ENCODE measurements at regions not wholly inside any gene's neighbourhood (a gene's known extent, or its start where the extent isn't known, plus 50 kb on each side); places are given as distances from the start of the nearest gene placed in this dataset.
A peak's percentile ranks its signal among the peaks of the same experiment; 100 is the strongest.
"Not testable (repeated sequence)": the region's sequence is repeated elsewhere in the genome, so short reads cannot be mapped to it uniquely, and the experiment has no call there.

DNA sequence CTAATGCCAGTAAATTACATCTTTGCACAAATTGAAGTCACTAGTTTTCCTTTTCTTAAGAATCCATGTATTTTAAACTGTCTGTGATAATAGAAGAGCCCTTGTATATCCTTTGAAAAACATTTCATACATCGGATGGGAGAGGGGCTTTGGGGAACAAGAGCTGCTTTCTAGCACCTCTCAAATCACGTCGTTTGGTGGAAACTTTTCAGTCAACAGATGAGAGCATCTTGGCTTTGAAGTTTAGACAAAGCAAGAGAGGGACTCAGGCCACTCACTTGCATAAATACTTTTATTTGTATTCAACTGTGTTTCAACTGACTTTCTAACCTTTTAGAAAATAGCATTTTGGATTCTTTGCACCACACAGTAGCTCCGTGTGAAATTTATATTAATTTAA is 502.3 kb upstream of the IMPG1 start:
- WGBS (ENCODE audit: extremely low coverage, insufficient coverage, low lambda C conversion rate): no CpG with 5 or more reads among the region's 4 CpGs
- H3K36me3 ChIP-seq (ENCODE audit: control insufficient read depth, insufficient read depth, low read length): no peaks in the 10 kb centered on the region

DNA sequence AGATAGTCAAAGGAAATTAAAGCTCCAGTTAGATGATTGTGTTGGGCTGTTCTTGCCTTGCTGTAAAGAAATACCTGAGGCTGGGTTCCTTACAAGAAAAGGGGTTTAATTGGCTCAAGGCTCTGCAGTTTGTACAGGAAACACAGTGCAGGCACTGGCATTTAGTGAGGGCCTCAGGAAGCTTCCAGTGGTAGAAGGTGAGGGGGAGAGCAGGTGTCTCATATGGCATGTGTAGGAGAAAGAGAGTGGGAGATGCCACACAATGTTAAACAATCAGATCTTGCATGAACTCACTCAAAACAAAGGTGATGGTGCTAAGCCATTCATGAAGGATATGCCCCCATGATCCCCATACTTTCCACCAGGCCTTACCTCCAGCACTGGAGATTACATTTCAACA is 493.5 kb upstream of the IMPG1 start:
- no peak overlapping the region for H3K56ac ChIP-seq (ENCODE audit: low read length)
- H3K4me1 ChIP-seq (ENCODE audit: control insufficient read depth, low read depth, low read length): no peaks in the 10 kb centered on the region
- H3K36me3 ChIP-seq (ENCODE audit: control insufficient read depth, insufficient read depth, low read length): no peaks in the 10 kb centered on the region
- H4K8ac ChIP-seq (ENCODE audit: low read depth, low read length): no peak overlapping the region
- H3K79me1 ChIP-seq (ENCODE audit: low read length): peaks cover 6% of the 10 kb centered on the region
- H2BK5ac ChIP-seq (ENCODE audit: low read length): no peak overlapping the region
- H3K79me2 ChIP-seq (ENCODE audit: control insufficient read depth, insufficient read depth, low read length): peaks cover 21% of the 10 kb centered on the region
- H3K27ac ChIP-seq (ENCODE audit: low read depth, low read length): no peak overlapping the region
- no peak overlapping the region for H3K4me3 ChIP-seq (ENCODE audit: low read length)
- no peak overlapping the region for H3K9ac ChIP-seq (ENCODE audit: low read length)
- no peak overlapping the region for H2AK5ac ChIP-seq (ENCODE audit: low read length)
- no peak overlapping the region for H3K4ac ChIP-seq (ENCODE audit: low read depth, low read length)
- H4K5ac ChIP-seq (ENCODE audit: low read length): no peak overlapping the region
- H2BK15ac ChIP-seq (replicated peaks; ENCODE audit: low read depth): no peak overlapping the region
- no peak overlapping the region for H3K18ac ChIP-seq (ENCODE audit: low read length)
- no peak overlapping the region for H2BK120ac ChIP-seq (ENCODE audit: low read depth, low read length)
- no peak overlapping the region for H3K23ac ChIP-seq (ENCODE audit: low read length)
- H3K4me2 ChIP-seq (ENCODE audit: low read length): no peak overlapping the region
- no peak for DNase-seq
- no peaks in the 10 kb centered on the region for H3K27me3 ChIP-seq (ENCODE audit: insufficient read depth, low read length, poor library complexity)

More for the DNA sequence above, 502.3 kb upstream of the IMPG1 start:
- H4K8ac ChIP-seq (ENCODE audit: low read depth, low read length): no peak overlapping the region
- H3K9ac ChIP-seq (ENCODE audit: low read length): no peak overlapping the region
- no peak overlapping the region for H4K5ac ChIP-seq (ENCODE audit: low read length)
- no peak overlapping the region for H3K27ac ChIP-seq (ENCODE audit: low read depth, low read length)
- no peak overlapping the region for H3K4ac ChIP-seq (ENCODE audit: low read depth, low read length)
- no peak overlapping the region for H2AK5ac ChIP-seq (ENCODE audit: low read length)
- H3K4me3 ChIP-seq (ENCODE audit: low read length): no peak overlapping the region
- no peak overlapping the region for H3K18ac ChIP-seq (ENCODE audit: low read length)
- peaks cover 5% of the 10 kb centered on the region for H3K79me2 ChIP-seq (ENCODE audit: control insufficient read depth, insufficient read depth, low read length)
- no peak overlapping the region for H2BK5ac ChIP-seq (ENCODE audit: low read length)
- H3K56ac ChIP-seq (ENCODE audit: low read length): no peak overlapping the region
- no peaks in the 10 kb centered on the region for H3K4me1 ChIP-seq (ENCODE audit: control insufficient read depth, low read depth, low read length)
- H2BK120ac ChIP-seq (ENCODE audit: low read depth, low read length): no peak overlapping the region
- no peak overlapping the region for H3K23ac ChIP-seq (ENCODE audit: low read length)
- DNase-seq: peak; percentile 65
- no peaks in the 10 kb centered on the region for H3K79me1 ChIP-seq (ENCODE audit: low read length)
- H2BK15ac ChIP-seq (replicated peaks; ENCODE audit: low read depth): no peak overlapping the region
- no peak overlapping the region for H3K4me2 ChIP-seq (ENCODE audit: low read length)
- H3K27me3 ChIP-seq (ENCODE audit: insufficient read depth, low read length, poor library complexity): no peaks in the 10 kb centered on the region

DNA sequence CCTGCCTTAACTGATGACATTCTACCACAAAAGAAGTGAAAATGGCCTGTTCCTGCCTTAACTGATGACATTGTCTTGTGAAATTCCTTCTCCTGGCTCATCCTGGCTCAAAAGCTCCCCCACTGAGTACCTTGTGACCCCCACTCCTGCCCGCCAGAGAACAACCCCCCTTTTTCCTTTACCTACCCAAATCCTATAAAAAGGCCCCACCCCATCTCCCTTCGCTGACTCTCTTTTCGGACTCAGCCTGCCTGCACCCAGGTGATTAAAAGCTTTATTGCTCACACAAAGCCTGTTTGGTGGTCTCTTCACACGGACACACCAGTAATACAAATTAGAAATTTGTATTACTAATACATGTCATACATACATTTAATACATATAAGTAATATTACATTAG is 489.9 kb upstream of the IMPG1 start:
- H3K4ac ChIP-seq (ENCODE audit: low read depth, low read length); H3K79me1 ChIP-seq (ENCODE audit: low read length); H4K8ac ChIP-seq (ENCODE audit: low read depth, low read length); H2BK15ac ChIP-seq (replicated peaks; ENCODE audit: low read depth); H3K18ac ChIP-seq (ENCODE audit: low read length); H2BK5ac ChIP-seq (ENCODE audit: low read length); H3K36me3 ChIP-seq (ENCODE audit: control insufficient read depth, insufficient read depth, low read length); H3K4me2 ChIP-seq (ENCODE audit: low read length); H3K4me1 ChIP-seq (ENCODE audit: control insufficient read depth, low read depth, low read length); H2AK5ac ChIP-seq (ENCODE audit: low read length); H3K27ac ChIP-seq (ENCODE audit: low read depth, low read length); H3K4me3 ChIP-seq (ENCODE audit: low read length); H3K56ac ChIP-seq (ENCODE audit: low read length); H3K23ac ChIP-seq (ENCODE audit: low read length); H4K5ac ChIP-seq (ENCODE audit: low read length); H3K27me3 ChIP-seq (ENCODE audit: insufficient read depth, low read length, poor library complexity); H3K9ac ChIP-seq (ENCODE audit: low read length); H2BK120ac ChIP-seq (ENCODE audit: low read depth, low read length); DNase-seq: not testable (repeated sequence)
- WGBS (ENCODE audit: extremely low coverage, insufficient coverage, low lambda C conversion rate): no CpG with 5 or more reads among the region's 4 CpGs
- peaks cover 16% of the 10 kb centered on the region for H3K79me2 ChIP-seq (ENCODE audit: control insufficient read depth, insufficient read depth, low read length)

DNA sequence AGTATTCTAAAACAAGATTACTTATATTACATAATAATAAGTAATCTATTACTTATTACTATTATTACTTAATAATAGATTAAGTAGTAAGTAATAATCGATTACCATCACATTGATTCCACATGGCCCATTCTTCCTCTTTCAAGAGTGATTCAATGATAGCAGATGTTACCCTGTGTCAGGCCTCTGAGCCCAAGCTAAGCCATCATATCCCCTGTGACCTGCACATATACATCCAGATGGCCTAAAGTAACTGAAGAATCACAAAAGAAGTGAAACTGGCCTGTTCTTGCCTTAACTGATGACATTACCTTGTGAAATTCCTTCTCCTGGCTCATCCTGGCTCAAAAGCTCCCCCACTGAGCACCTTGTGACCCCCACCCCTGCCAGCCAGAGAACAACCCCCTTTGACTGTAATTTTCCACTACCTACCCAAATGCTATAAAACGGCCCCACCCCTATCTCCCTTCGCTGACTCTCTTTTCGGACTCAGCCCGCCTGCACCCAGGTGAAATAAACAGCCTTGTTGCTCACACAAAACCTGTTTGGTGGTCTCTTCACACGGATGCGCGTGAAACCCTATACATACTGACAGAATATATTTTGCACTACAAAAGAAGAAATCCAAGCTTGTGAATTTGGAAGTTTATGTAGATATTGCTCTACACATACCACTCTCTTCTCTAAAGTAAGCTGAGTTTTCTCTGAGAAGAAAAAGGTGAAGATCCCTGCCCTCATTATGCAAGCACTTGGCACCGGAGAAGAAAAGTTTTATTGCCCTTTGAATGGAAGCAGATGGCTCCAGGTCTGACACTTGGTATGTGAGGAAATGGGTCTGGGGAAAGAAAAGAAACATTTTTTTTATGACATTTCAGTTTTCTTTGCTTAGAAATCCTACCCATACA is 488.6 kb upstream of the IMPG1 start:
- H3K4me2 ChIP-seq (ENCODE audit: low read length): not testable (repeated sequence)

DNA sequence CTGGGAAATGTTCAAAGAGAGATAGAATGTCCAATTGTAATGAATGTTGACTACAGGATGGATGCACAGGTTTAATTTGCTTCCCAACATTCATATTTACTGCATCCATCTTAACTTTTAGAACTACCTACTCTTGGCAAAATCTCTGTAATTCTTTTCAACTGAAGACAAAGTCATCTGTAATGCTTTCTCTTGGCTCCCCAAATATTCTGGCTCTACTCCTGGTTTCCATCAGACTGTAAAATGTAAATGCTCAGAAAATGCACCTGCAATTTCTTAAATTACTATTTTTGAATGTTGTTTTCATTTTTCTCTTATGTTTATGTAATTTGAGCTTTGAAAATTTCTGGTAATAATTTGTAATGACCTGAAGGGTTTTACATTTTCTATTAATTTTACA is 480.8 kb upstream of the IMPG1 start:
- Histone ChIP-seq H3K56ac (ENCODE audit: low read length) (no peak overlapping the region), H2BK15ac (replicated peaks; ENCODE audit: low read depth) (no peak overlapping the region), H3K79me1 (ENCODE audit: low read length) (no peaks in the 10 kb centered on the region), H3K4me1 (ENCODE audit: control insufficient read depth, low read depth, low read length) (peaks cover 4% of the 10 kb centered on the region), H3K27ac (ENCODE audit: low read depth, low read length) (no peak overlapping the region), H3K9ac (ENCODE audit: low read length) (no peak overlapping the region), H4K5ac (ENCODE audit: low read length) (no peak overlapping the region), H2AK5ac (ENCODE audit: low read length) (no peak overlapping the region), H3K4me3 (ENCODE audit: low read length) (no peak overlapping the region), H4K8ac (ENCODE audit: low read depth, low read length) (no peak overlapping the region), H2BK120ac (ENCODE audit: low read depth, low read length) (no peak overlapping the region), H3K18ac (ENCODE audit: low read length) (no peak overlapping the region), H3K27me3 (ENCODE audit: insufficient read depth, low read length, poor library complexity) (no peaks in the 10 kb centered on the region), H3K4me2 (ENCODE audit: low read length) (no peak overlapping the region), H3K79me2 (ENCODE audit: control insufficient read depth, insufficient read depth, low read length) (no peaks in the 10 kb centered on the region), H3K36me3 (ENCODE audit: control insufficient read depth, insufficient read depth, low read length) (no peaks in the 10 kb centered on the region), H3K23ac (ENCODE audit: low read length) (no peak overlapping the region), H3K4ac (ENCODE audit: low read depth, low read length) (no peak overlapping the region), H2BK5ac (ENCODE audit: low read length) (no peak overlapping the region)
- no peak for DNase-seq

More for the DNA sequence above, 488.6 kb upstream of the IMPG1 start:
- H3K79me2 ChIP-seq (ENCODE audit: control insufficient read depth, insufficient read depth, low read length); H2BK5ac ChIP-seq (ENCODE audit: low read length); H3K4me1 ChIP-seq (ENCODE audit: control insufficient read depth, low read depth, low read length); H3K27me3 ChIP-seq (ENCODE audit: insufficient read depth, low read length, poor library complexity); H3K79me1 ChIP-seq (ENCODE audit: low read length); H2BK15ac ChIP-seq (replicated peaks; ENCODE audit: low read depth); H4K5ac ChIP-seq (ENCODE audit: low read length); H3K4ac ChIP-seq (ENCODE audit: low read depth, low read length); H2AK5ac ChIP-seq (ENCODE audit: low read length); H3K36me3 ChIP-seq (ENCODE audit: control insufficient read depth, insufficient read depth, low read length); H3K23ac ChIP-seq (ENCODE audit: low read length); H4K8ac ChIP-seq (ENCODE audit: low read depth, low read length): not testable (repeated sequence)
- H2BK120ac ChIP-seq (ENCODE audit: low read depth, low read length): peak overlapping the region; percentile 67
- peak overlapping the region; percentile 76 for H3K56ac ChIP-seq (ENCODE audit: low read length)
- peak; percentile 80 for DNase-seq
- peak overlapping the region; percentile 87 for H3K18ac ChIP-seq (ENCODE audit: low read length)
- H3K9ac ChIP-seq (ENCODE audit: low read length): peak overlapping the region; percentile 73
- H3K27ac ChIP-seq (ENCODE audit: low read depth, low read length): peak overlapping the region; percentile 80
- no CpG with 5 or more reads among the region's 9 CpGs for WGBS (ENCODE audit: extremely low coverage, insufficient coverage, low lambda C conversion rate)
- H3K4me3 ChIP-seq (ENCODE audit: low read length): peak overlapping the region; percentile 63

DNA sequence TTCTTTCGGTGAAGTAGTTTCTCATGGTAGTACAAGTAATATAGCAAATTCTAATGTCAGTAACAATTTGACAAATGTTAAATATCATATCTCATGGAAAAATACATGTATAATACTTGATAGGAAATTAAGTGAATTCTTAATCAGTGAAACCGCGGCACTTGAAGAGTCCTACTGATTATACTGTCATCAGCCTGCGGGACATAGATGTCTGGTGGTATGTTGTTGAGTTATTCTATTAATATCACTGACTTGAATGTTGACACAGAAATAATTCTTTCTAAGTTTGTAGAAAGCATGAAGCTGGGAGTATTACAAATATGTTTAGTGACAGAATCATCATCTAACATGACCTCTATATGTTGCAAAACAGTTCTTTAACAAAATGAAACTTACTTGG is 479.8 kb upstream of the IMPG1 start:
- Histone ChIP-seq H4K8ac (ENCODE audit: low read depth, low read length) (no peak overlapping the region), H3K27ac (ENCODE audit: low read depth, low read length) (no peak overlapping the region), H3K79me1 (ENCODE audit: low read length) (no peaks in the 10 kb centered on the region), H3K4me1 (ENCODE audit: control insufficient read depth, low read depth, low read length) (no peaks in the 10 kb centered on the region), H3K9ac (ENCODE audit: low read length) (no peak overlapping the region), H2AK5ac (ENCODE audit: low read length) (no peak overlapping the region), H3K36me3 (ENCODE audit: control insufficient read depth, insufficient read depth, low read length) (no peaks in the 10 kb centered on the region), H3K4ac (ENCODE audit: low read depth, low read length) (no peak overlapping the region), H3K27me3 (ENCODE audit: insufficient read depth, low read length, poor library complexity) (no peaks in the 10 kb centered on the region), H3K56ac (ENCODE audit: low read length) (no peak overlapping the region), H2BK15ac (replicated peaks; ENCODE audit: low read depth) (no peak overlapping the region), H3K79me2 (ENCODE audit: control insufficient read depth, insufficient read depth, low read length) (no peaks in the 10 kb centered on the region), H4K5ac (ENCODE audit: low read length) (no peak overlapping the region), H2BK120ac (ENCODE audit: low read depth, low read length) (no peak overlapping the region), H3K4me2 (ENCODE audit: low read length) (no peak overlapping the region), H3K4me3 (ENCODE audit: low read length) (no peak overlapping the region), H3K18ac (ENCODE audit: low read length) (no peak overlapping the region), H2BK5ac (ENCODE audit: low read length) (no peak overlapping the region), H3K23ac (ENCODE audit: low read length) (no peak overlapping the region)
- WGBS (ENCODE audit: extremely low coverage, insufficient coverage, low lambda C conversion rate): no CpG with 5 or more reads among the region's 4 CpGs
- no peak for DNase-seq

All from mesendoderm (in vitro differentiated cells).